Hematopoietic multipotent progenitor cell treated with erythropoietin and hydrocortisone succinate and interleukin-3 and kit ligand, for 4 days (in vitro differentiated cells): ENCODE measurements at regions not wholly inside any gene's neighbourhood (a gene's known extent, or its start where the extent isn't known, plus 50 kb on each side); places are given as distances from the start of the nearest gene placed in this dataset.
"Not testable (repeated sequence)": the region's sequence is repeated elsewhere in the genome, so short reads cannot be mapped to it uniquely, and the experiment has no call there.

Experiments
- DNase-seq: peaks from one replicate; pipeline ENCODE4 v3.0.0-alpha.2; 2015

DNA sequence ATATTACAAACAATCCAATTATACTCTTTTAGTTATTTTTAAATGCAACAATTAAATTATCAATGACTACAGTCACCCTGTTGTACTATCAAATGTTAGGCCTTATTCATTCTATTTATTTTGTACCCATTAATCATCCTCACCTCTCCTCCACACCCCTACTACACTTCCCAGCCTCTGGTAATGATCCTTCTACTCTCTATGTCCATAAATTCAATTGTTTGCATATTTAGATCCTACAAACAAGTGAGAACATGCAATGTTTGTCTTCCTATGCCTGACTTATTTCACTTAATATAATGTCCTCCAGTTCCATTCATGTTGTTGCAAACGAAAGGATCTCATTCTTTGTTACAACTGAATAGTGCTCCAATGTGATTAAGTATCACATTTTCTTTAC is 1414.6 kb downstream of the SLITRK1 start:
- DNase-seq, result no peak

DNA sequence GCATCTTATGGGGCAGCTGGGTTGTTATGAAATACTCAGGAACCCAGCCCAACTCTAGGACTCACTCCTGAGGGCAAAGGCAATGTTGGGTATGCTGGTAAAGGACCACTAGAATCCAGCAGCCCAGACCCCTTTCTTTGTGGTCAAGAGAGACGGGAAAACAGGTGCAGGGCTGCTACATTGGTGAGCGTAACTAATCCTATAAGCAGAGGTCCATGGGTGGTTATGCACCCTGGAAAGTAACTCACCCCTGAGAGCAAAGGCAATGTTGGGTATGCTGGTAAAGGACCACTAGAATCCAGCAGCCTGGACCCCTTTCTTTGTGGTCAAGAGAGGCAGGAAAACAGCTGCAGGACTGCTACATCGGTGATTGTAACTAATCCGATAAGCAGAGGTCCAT is 1422.7 kb downstream of the SLITRK1 start:
- DNase-seq, result not testable (repeated sequence)

DNA sequence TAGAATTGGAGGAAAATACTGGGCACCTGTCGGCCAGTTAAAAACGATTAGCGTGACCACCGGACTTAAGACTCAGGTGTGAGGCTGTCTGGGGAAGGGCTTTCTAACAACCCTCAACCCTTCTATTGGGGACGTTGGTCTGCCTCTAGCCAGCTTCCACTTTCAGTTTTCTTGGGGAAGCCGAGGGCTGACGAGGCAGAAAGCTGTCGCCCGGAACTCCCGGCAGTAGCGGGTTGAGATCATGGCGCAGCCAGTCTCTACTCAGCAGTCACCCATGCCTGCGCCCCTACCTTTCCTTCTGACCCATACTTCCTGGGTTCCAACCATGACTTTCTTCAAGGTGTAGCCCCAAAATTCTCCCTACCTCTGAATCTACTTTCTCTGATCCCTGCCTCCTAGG is 1424.1 kb downstream of the SLITRK1 start:
- no peak for DNase-seq

DNA sequence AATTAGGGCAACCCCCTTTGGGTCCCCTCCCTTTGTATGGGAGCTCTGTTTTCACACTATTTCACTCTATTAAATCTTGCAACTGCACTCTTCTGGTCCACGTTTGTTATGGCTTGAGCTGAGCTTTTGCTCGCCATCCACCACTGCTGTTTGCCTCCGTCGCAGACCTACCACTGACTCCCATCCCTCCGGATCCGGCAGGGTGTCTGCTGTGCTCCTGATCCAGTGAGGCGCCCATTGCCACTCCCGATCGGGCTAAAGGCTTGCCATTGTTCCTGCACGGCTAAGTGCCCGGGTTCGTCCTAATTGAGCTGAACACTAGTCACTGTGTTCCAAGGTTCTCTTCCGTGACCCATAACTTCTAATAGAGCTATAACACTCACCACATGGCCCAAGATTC is 1424.7 kb downstream of the SLITRK1 start:
- not testable (repeated sequence) for DNase-seq

DNA sequence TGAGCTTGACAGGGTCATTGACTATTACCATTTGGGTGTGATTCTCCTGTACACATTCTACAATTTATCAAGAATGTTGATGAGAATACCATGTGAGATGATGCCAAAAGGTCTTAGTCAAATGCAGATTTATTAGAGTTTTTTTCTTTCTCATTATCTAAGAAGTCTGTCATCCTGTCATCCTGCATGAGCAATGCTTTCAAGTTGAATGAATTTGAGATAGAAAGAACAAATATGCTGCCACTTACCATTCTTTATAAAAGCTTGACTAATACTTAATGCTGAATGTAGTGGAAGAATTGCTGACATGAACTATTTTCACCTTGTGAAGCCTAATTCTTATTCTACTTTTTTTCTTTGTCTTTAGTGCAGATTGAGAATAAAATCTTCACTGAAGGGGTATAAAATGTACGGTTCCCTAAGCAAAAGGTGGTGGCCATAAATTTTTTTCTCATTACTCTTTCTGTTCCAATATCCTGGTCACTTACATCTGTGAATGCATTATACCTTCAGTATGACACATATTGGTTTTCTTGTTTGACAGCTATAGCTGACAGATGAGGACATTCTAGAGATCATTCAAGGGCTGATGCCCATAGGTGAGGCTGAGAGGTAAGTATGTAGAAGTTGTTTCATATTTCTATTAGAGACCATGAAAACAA is 1434.7 kb downstream of the SLITRK1 start:
- DNase-seq, result no peak

DNA sequence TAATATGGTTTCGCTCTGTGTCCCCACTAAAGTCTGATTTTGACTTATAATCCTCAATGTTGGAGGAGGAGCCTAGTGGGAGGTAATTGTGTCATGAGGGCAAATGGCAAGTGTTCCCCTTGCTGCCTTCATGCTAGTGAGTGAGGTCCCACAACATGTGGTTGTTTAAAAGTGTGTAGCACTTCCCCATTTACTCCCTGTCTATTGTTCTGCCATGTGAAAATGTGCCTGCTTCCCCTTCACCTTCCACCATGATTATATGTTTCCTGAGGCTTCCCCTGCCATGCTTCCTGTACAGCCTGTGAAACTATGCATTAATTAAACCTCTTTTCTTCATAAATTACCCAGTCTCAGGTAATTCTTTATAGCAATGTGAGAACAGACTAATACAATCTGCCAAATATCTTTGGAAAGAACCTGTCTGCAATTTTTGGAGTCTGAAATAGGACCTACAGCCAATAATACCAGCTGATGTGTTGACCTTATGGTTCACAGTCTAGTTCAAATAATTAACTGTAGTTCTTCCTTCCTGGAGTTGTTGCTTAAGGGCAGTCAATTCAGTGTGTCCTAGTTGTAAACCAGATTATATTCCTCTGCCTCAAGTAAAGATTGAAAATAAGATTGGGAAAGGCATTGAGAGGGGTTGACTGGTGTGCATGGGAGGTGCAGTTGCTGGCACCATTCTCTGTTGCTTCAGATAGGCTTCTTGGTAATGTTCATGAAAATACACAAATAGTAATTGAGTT is 1442.9 kb downstream of the SLITRK1 start:
- no peak for DNase-seq

DNA sequence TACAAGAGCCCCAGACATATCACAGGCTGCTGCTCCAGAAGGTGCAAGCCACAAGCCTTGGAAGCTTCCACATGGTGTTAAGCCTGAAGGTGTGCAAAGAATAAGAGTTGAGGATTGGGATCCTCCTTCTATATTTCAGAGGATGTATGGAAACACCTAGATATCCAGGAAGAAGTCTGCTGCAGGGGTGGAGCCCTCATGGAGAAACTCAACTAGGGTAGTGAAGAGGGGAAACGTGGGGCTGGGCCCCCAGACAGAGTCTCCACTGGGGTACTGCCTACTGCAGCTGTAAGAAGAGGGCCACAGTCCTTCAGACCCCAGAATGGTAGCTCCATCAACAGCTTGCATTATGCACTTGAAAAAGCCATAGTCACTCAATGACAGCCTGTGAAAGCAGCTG is 1444.0 kb downstream of the SLITRK1 start:
- DNase-seq, result no peak

- DNase-seq, result no peak
These were observed 1446.1 kb downstream of the SLITRK1 start for GRCh38 chr13:82436099-82436585.

GRCh38 chr13:82432949-82433348 is 1449.3 kb downstream of the SLITRK1 start:
- DNase-seq, result no peak

GRCh38 chr13:82412749-82413148 is 1469.5 kb downstream of the SLITRK1 start:
- peak; percentile 25 for DNase-seq

DNA sequence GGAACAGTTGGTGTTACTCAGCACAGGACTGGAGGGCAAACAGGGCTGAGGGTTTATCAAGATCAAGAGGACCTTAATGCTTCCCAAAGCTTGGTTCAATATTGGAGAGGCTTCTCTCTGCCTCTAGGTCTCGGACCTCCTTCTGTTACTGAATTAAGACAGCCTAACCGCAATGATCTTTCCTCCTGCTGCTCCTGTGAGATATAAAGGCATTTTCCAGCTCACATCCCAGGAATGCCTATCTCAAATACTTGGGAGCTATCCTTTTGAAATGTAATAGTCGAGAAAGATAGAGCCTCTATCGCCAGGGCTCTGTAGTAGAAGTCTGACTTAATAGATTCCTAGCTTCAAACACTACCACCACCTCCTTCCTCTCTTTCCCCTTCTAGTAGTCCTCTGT is 1475.0 kb downstream of the SLITRK1 start:
- no peak for DNase-seq

GRCh38 chr13:82374719-82375118 is 1507.6 kb downstream of the SLITRK1 start:
- DNase-seq, result no peak

DNA sequence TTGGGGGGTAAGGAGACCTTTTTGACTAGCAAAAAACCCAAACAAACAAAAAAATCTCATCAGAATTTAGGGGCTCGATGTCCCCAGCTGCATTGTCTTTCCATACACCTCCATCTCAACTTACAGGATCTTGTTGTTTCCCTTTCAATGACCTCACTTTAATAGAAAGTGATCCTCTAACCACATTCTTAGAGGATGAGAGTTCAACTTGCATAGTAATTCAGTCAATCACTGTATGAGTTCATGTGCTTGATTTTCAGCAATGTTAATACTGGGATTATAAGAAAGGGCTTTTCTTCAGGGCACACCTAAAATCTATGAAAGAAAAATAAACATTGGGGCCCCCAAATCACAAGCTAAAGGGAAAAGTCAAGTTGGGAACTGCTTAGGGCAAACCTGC is 1512.0 kb downstream of the SLITRK1 start:
- no peak for DNase-seq

- no peak for DNase-seq
These were observed 1517.7 kb downstream of the SLITRK1 start for GRCh38 chr13:82364525-82364924.

DNA sequence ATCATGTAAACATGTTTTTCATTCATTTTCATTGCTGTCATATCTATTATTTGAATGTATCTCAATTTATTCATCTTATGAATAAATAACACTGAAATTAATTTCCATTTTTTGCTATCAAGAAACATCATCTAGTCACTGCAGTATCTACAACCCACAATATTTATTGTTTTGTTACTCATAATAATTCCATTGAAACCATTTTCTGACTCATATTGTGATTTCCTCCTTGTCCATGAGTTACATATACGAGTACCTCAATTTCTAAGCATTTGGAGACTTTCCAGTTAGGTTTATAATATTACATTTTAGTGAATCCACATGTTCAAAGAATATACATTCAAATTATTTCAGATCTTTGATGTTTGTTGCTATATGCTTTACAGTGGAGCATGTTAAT is 1524.0 kb downstream of the SLITRK1 start:
- DNase-seq, result no peak

DNA sequence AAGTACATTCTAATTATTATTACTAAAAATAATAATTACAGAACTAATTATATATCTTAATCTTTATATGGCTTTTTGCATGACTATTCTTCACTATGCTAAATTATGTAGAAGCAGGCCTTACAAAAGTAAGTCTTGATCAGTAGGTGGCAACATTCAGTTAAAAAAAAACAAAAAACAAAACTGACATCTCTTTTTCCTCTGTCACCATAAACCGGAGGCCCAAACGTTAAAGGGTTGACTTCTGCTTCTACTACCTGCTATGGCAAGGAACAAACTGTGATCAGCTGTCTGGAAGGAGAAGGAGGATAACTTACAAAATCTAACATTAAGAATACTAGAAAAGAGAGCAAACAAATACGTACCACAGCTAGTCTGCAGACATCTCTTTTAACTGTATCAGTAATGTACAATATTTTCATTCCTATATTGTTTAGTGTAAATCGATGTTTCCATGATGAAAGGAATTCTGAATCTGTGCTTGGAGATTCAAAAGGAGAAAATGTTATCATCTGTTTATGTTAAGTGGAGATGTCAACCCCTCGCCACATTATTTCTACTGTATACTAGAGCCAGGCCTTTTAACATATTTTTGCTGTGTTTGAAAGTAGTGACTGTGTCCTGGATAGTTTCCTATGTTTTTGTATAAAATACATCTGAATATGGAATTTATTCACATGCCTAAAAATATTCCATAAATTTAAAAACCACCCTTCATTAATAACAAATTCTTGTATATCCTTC is 1525.4 kb downstream of the SLITRK1 start:
- DNase-seq, result peak; percentile 47

DNA sequence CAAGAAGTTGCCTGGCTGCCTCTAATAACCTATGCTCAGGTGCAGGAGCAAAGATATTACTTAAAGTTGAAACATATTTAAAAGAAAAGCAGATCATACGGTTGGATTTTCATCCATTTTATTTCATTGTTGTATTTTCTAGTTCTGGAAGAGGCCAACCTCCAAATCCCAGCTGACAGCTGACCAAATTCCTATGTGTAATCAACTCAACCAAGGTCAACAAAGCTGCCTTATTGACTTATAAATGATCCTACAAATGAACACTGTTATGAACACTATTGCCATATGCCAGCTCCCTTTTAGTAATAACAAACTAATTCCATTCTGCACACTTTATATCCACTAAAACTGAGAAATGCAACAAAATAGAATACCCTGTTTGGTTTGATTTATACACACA is 1537.4 kb downstream of the SLITRK1 start:
- DNase-seq, result no peak

- DNase-seq, result no peak
These were observed 1541.2 kb downstream of the SLITRK1 start for GRCh38 chr13:82341116-82341515.

DNA sequence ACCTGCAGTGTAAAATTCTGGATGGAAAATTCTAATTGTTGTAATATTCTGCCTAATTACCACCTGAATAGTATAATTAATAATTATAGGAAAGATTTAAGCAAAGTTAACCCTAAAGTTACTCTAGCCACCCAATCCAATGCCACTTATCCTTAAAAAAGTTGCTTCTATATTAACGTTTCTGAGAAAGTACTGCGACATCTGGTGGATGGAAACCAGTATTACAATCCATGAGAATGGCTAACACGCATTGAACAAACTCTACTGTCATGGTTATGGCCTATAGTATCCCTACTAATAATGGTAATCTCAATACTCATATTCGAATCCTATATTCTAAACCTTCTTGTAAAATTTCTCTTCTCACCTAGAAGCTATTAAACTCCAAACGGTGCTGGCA is 1551.8 kb downstream of the SLITRK1 start:
- DNase-seq, result peak; percentile 39

DNA sequence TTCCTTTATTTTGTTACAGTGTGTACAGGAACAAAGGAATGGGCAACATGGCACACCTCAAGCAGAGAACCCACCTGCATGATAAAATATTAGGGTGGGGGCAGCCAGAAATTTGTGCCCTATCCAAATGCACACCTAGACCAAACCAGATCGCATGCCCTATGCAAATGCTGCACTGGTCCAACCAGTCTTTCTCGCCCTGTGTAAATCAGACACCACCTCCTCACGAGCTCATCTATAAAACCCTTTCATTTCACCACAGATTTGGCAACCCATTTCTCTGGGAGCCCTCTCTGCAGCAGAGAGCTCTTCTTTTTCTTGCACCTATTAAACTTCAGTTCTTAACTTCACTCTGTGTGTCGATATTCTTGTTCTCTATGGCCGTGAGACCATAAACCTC is 1559.2 kb downstream of the SLITRK1 start:
- no peak for DNase-seq

DNA sequence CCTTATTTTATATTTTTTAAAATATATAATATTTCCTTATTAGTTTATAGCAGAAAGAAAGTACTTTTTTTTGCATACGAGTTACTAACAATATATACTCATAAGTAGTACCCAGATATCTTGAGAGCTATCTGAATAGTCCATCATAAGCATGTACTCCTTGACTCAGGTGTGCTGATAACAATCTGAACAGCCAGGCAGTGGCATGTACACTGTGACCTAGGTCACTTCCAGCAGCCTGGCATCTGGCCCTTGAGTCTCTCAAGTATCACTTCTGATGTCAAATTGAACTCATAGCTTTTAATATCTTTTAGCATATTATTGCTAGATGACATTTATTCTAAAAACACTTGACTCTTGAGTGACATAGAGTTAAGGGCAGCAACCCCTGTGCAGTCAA is 1576.7 kb downstream of the SLITRK1 start:
- DNase-seq, result no peak

DNA sequence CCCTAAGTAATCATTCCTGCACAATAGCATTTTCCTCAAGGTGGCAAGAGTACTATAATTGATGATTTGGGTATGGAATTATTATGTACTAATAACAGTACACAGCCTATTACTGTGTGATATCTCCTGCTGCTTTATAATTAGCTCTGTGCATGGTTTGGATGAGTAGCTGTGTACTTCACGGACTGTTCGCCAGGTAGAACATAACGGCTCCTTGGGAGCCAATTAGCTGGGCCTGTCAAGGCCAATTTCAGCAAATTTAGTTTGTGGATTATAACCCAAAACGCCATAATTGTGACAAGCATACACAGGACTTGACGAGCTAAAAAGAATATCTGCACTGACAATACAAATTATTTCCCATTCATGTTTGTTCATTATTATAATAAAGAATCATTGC is 1584.2 kb downstream of the SLITRK1 start:
- no peak for DNase-seq

- DNase-seq, result no peak
These were observed 1588.0 kb downstream of the SLITRK1 start for GRCh38 chr13:82294226-82294625.

DNA sequence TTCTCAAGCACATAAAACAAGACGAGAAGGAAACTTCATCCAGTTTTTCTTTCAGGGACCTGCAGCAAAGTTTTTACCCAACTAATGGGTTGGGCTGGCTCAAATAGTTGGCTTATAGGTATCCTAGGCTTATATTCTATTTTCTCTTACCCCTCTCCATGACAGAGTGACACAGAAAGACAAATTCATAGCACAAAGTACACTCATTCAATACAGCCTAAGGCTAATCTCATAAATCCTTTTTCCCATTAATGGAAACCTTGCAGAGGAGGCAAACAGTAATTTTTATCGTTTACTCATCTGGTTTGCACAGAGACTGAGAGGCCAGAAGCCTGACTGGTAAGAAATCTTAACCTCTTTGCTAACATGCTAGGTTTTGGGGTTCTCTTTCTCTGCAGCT is 1589.9 kb downstream of the SLITRK1 start:
- DNase-seq, result no peak
